AG04450 (cell line): ENCODE measurements at regions not wholly inside any gene's neighbourhood (a gene's known extent, or its start where the extent isn't known, plus 50 kb on each side); places are given as distances from the start of the nearest gene placed in this dataset.

Experiments
- CTCF ChIA-PET: fragments of 300-600, 350-600 bp; formaldehyde crosslinking; extraction: SDS; loops from one replicate; lab custom pipeline; 2022; ENCODE audit warnings: antibody characterized with exemption, inconsistent platforms; lab: Charles Lee
- POLR2A ChIA-PET: fragments of 350-600 bp; formaldehyde crosslinking; extraction: SDS; loops from one replicate; lab custom pipeline; 2021; ENCODE audit warnings: antibody characterized with exemption, inconsistent platforms; lab: Yijun Ruan, JAX
- DNase-seq: peaks from one replicate; pipeline ENCODE4 v3.0.0-alpha.2; 2011; ENCODE audit warnings: low read depth, low spot score
- H3K27ac ChIP-seq: one replicate; pipeline ENCODE4 v1.5.1; 2012; ENCODE audit warnings: low read depth, low read length, control low read depth
- H3K27me3 ChIP-seq: one replicate; pipeline ENCODE4 v1.6.0; 2012; ENCODE audit warnings: low read length; ENCODE audit not compliant: control insufficient read depth, insufficient read depth
- H3K4me3 ChIP-seq: 2 replicates; pipeline ENCODE4 v1.5.1; 2011; ENCODE audit warnings: mild to moderate bottlenecking, low read depth, low read length, control low read depth
- H3K9me3 ChIP-seq: 2 replicates; pipeline ENCODE4 v1.5.1; 2012; ENCODE audit warnings: low read length; ENCODE audit not compliant: control insufficient read depth, insufficient read depth
- TF ChIP-seq, protein P1 (sequence below): IDR thresholded peaks from 2 replicates; pipeline ENCODE4 v1.5.1; 2011; ENCODE audit warnings: low read depth, low read length, control low read depth, inconsistent platforms

- Histone ChIP-seq H3K4me3 (no peak overlapping the region), H3K27ac (no peak overlapping the region), H3K9me3 (no peaks in the 10 kb centered on the region), H3K27me3 (no peaks in the 10 kb centered on the region)
- ChIA-PET CTCF (no interaction called here), POLR2A (no interaction called here)
- DNase-seq = no peak
- TF ChIP-seq, protein P1, sequence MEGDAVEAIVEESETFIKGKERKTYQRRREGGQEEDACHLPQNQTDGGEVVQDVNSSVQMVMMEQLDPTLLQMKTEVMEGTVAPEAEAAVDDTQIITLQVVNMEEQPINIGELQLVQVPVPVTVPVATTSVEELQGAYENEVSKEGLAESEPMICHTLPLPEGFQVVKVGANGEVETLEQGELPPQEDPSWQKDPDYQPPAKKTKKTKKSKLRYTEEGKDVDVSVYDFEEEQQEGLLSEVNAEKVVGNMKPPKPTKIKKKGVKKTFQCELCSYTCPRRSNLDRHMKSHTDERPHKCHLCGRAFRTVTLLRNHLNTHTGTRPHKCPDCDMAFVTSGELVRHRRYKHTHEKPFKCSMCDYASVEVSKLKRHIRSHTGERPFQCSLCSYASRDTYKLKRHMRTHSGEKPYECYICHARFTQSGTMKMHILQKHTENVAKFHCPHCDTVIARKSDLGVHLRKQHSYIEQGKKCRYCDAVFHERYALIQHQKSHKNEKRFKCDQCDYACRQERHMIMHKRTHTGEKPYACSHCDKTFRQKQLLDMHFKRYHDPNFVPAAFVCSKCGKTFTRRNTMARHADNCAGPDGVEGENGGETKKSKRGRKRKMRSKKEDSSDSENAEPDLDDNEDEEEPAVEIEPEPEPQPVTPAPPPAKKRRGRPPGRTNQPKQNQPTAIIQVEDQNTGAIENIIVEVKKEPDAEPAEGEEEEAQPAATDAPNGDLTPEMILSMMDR = no peak
Observed at GRCh38 chr2:83058683-83059082, 1400.4 kb downstream of the SUCLG1 start.

DNA sequence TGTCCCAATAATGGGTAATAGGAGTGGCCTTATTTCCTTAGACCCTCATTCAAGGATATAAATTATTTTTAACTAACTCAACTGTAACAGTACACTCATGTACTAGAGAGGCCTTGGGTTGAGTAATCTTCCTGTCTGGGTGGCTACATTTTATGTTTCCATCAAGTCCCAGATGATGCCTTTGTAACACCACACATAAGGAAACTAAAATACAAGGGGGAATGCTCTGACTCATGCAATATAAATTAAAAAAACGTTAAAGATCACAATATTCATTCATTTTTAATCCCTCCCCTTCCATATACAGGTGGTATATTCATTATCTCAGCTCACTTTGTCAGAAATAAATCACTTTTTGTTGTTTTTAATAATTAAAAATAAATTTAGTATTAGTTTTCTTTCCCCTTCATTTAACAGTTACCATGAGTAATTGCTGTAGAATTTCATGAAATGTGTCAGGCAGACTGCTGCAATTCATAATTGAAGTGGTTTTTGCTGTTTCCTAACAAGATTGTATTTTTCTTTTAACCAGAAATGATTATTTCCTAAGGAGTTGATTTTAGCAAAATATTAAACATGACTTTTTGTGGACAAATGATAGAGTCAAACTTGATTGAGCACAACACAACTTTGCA, 1403.6 kb downstream of the SUCLG1 start:
- Histone ChIP-seq H3K27me3 (no peaks in the 10 kb centered on the region), H3K27ac (no peak overlapping the region), H3K9me3 (no peaks in the 10 kb centered on the region), H3K4me3 (no peak overlapping the region)
- TF ChIP-seq, protein P1 = no peak
- CTCF ChIA-PET = no interaction called here
- POLR2A ChIA-PET = no interaction called here
- peak; percentile 47 for DNase-seq

DNA sequence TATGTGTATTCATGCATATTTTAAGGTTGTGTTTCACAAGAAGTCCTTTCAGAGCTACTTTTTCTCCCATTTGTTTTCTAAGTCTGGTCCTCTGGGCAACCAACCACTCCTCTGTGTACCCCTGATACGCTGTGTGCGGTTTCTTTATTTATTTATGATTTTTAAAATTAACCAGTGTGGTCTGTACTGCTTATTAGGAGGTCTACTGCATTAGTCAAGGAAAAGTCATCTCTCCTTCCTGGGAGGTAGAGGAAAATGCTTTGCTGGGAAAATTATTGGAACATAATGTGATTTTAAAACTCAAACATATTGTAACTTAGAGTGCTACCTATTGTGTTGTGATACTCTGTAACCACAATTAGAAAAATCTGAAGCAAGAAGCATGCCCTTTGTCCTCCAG, 1404.3 kb downstream of the SUCLG1 start:
- H3K9me3 ChIP-seq = no peaks in the 10 kb centered on the region
- CTCF ChIA-PET = no interaction called here
- no peak for DNase-seq
- H3K4me3 ChIP-seq = no peak overlapping the region
- POLR2A ChIA-PET = no interaction called here
- no peak overlapping the region for H3K27ac ChIP-seq
- TF ChIP-seq, protein P1 = no peak
- no peaks in the 10 kb centered on the region for H3K27me3 ChIP-seq

GRCh38 chr2:83051538-83052170, 1407.4 kb downstream of the SUCLG1 start:
- Histone ChIP-seq H3K9me3 (no peaks in the 10 kb centered on the region), H3K27ac (no peak overlapping the region), H3K27me3 (no peaks in the 10 kb centered on the region), H3K4me3 (no peak overlapping the region)
- POLR2A ChIA-PET = no interaction called here
- TF ChIP-seq, protein P1 = no peak
- CTCF ChIA-PET = interaction anchor here (0.6 kb wide), 1 partner anchor 402 kb away, joined by 3 read pairs; no protein-coding TSS in a partner anchor
- DNase-seq = no peak

- TF ChIP-seq, protein P1 = no peak
- no peak overlapping the region for H3K27ac ChIP-seq
- ChIA-PET CTCF (no interaction called here), POLR2A (no interaction called here)
- H3K9me3 ChIP-seq = no peaks in the 10 kb centered on the region; the same call in 1 of the 2 replicates
- no peak for DNase-seq
- H3K27me3 ChIP-seq = no peaks in the 10 kb centered on the region
- H3K4me3 ChIP-seq = no peak overlapping the region
Observed at GRCh38 chr2:83042053-83042452, 1417.0 kb downstream of the SUCLG1 start.
